ENCODE measurements at regions not wholly inside any gene's neighbourhood (a gene's known extent, or its start where the extent isn't known, plus 50 kb on each side); places are given as distances from the start of the nearest gene placed in this dataset.
A peak's percentile ranks its signal among the peaks of the same experiment; 100 is the strongest.

- TF ChIP-seq, protein P1, sequence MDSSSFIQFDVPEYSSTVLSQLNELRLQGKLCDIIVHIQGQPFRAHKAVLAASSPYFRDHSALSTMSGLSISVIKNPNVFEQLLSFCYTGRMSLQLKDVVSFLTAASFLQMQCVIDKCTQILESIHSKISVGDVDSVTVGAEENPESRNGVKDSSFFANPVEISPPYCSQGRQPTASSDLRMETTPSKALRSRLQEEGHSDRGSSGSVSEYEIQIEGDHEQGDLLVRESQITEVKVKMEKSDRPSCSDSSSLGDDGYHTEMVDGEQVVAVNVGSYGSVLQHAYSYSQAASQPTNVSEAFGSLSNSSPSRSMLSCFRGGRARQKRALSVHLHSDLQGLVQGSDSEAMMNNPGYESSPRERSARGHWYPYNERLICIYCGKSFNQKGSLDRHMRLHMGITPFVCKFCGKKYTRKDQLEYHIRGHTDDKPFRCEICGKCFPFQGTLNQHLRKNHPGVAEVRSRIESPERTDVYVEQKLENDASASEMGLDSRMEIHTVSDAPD (CRISPR knock-in tag; IDR thresholded peaks at IDR 0.05) = no peak
- TF ChIP-seq CC2D1A (IDR thresholded peaks at IDR 0.05) (no peak), JUND (IDR thresholded peaks at IDR 0.05; ENCODE audit: borderline replicate concordance, low read depth, low read length) (no peak), JUND (tag; IDR thresholded peaks at IDR 0.05; ENCODE audit: borderline replicate concordance, low read depth, low read length) (no peak), MAFK (IDR thresholded peaks at IDR 0.05; ENCODE audit: low read length) (no peak), SMARCB1 (IDR thresholded peaks at IDR 0.05; ENCODE audit: insufficient read length, low read depth) (no peak), RCOR1 (IDR thresholded peaks at IDR 0.05; ENCODE audit: borderline replicate concordance in 1 of 2, low read depth in 2 of 2, low read length in 2 of 2) (no peak), RFX5 (IDR thresholded peaks at IDR 0.05; ENCODE audit: low read depth, low read length) (no peak), LEF1 (IDR thresholded peaks at IDR 0.05) (no peak), RUNX1 (IDR thresholded peaks at IDR 0.05; ENCODE audit: low read depth) (no peak), ZNF76 (CRISPR knock-in tag; IDR thresholded peaks at IDR 0.05; ENCODE audit: borderline replicate concordance) (no peak), U2AF2 (optimal IDR thresholded peaks at IDR 0.05; ENCODE audit: low read depth, low read length) (no peak), ZFP1 (CRISPR knock-in tag; IDR thresholded peaks at IDR 0.05) (no peak), ARID1B (IDR thresholded peaks at IDR 0.05) (peak; percentile 89), ZNF239 (CRISPR knock-in tag; IDR thresholded peaks at IDR 0.05) (no peak), BACH1 (tag; IDR thresholded peaks at IDR 0.05) (no peak), PRMT5 (CRISPR knock-in tag; IDR thresholded peaks at IDR 0.05) (no peak), TBP (optimal IDR thresholded peaks at IDR 0.05; ENCODE audit: low read depth, low read length) (no peak), ZBTB12 (CRISPR knock-in tag; IDR thresholded peaks at IDR 0.05) (no peak), KDM5B (IDR thresholded peaks at IDR 0.05; ENCODE audit: insufficient replicate concordance, low read depth, low read length) (no peak), POLR2A (conservative IDR thresholded peaks at IDR 0.05) (no peak), KLF16 (IDR thresholded peaks at IDR 0.05) (peak; percentile 75), MEIS2 (IDR thresholded peaks at IDR 0.05; ENCODE audit: partially characterized antibody) (peak; percentile 69), PRPF4 (IDR thresholded peaks at IDR 0.05; ENCODE audit: insufficient read depth, low read depth, low read length, poor library complexity, severe bottlenecking) (no peak), IRF9 (tag; IDR thresholded peaks at IDR 0.05) (no peak), POU5F1 (IDR thresholded peaks at IDR 0.05; ENCODE audit: borderline replicate concordance, low read depth, low read length, partially characterized antibody) (no peak)
- TF ChIP-seq, protein P2, sequence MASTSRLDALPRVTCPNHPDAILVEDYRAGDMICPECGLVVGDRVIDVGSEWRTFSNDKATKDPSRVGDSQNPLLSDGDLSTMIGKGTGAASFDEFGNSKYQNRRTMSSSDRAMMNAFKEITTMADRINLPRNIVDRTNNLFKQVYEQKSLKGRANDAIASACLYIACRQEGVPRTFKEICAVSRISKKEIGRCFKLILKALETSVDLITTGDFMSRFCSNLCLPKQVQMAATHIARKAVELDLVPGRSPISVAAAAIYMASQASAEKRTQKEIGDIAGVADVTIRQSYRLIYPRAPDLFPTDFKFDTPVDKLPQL (IDR thresholded peaks at IDR 0.05; ENCODE audit: extremely low read depth, insufficient read length) = no peak
Observed at GRCh38 chr17:77571155-77571981, 387.1 kb upstream of the TNRC6C start (continued).
